GM18951 (cell line): ENCODE measurements at regions not wholly inside any gene's neighbourhood (a gene's known extent, or its start where the extent isn't known, plus 50 kb on each side); places are given as distances from the start of the nearest gene placed in this dataset.

Experiments
- POLR2A ChIP-seq: IDR thresholded peaks from 4 replicates; pipeline ENCODE4 v1.6.1; 2011; ENCODE audit warnings: mild to moderate bottlenecking; ENCODE audit not compliant: insufficient read length, insufficient read depth; ENCODE audit errors: extremely low read depth
- in situ Hi-C: fragments of 300-500 bp; cut with MboI; formaldehyde crosslinking; loops from one replicate; pipeline ENCODE4 v1.12.0; 2022; ENCODE audit warnings: low sequenced_read_pairs, mixed read lengths, inconsistent platforms; ENCODE audit not compliant: unreplicated experiment

- TF ChIP-seq POLR2A, result no peak
- in situ Hi-C loops, result no loop called here
These were observed 100.8 kb upstream of the TPM1 start for GRCh38 chr15:62941699-62942098.

GRCh38 chr15:62942428-62942827 is 100.1 kb upstream of the TPM1 start:
- TF ChIP-seq POLR2A, result no peak
- in situ Hi-C loops, result no loop called here

- no peak for TF ChIP-seq POLR2A
- in situ Hi-C loops, result no loop called here
These were observed 97.5 kb upstream of the TPM1 start for GRCh38 chr15:62945063-62945462.

GRCh38 chr15:62945760-62946159 is 96.8 kb upstream of the TPM1 start:
- TF ChIP-seq POLR2A, result no peak

DNA sequence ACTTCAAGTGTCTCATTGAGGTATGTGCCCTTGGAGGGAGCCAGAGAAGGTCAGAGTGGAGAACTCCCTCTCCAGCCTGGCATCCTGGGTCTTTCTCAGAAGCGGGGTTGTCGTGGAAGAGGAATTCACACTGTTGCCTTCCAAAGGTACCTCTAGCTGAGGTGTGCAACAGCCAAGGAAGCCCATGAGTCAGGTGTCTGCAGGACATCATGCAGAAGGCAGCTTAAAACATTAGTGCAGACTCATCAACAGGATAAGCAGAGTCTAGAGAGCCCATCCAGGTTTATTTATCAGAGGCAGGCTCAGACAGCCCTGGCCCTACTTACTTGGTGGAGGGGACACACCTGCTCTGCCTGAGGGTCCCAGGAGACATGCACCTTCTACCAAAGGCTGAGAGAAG is 95.6 kb upstream of the TPM1 start:
- TF ChIP-seq POLR2A, result no peak
- in situ Hi-C loops, result no loop called here

More at GRCh38 chr15:62945760-62946159, 96.8 kb upstream of the TPM1 start:
- in situ Hi-C loops, result no loop called here

DNA sequence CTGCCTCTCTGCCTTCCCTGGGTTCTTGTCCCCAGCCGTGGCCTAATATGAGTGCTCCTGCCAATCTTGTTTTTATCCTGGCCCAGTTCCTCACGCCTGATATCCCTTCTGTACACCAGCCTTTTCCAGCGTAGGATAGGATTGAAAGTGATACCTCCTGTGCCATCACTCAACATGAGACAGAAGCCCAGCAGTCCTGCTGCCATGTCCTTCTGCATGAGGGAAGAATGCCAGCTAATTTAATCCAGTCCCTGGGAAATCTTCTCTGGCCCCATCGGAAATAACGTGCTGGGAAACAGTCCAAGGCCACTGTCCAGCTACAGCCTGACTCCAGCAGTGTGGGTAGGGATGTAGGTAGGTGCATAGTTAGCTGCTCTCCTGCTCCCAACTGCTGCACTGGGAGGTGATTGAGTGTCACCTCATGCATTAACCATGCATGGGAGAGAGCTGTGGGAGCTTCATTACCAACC is 92.0 kb upstream of the TPM1 start:
- in situ Hi-C loops, result no loop called here
- TF ChIP-seq POLR2A, result no peak

- TF ChIP-seq POLR2A, result no peak
- in situ Hi-C loops, result no loop called here
These were observed 91.1 kb upstream of the TPM1 start for GRCh38 chr15:62951481-62951880.

GRCh38 chr15:62953021-62953420 is 89.5 kb upstream of the TPM1 start:
- in situ Hi-C loops, result no loop called here
- TF ChIP-seq POLR2A, result no peak

- in situ Hi-C loops, result no loop called here
These were observed 89.0 kb upstream of the TPM1 start for GRCh38 chr15:62953496-62954045.

GRCh38 chr15:62957130-62957529 is 85.4 kb upstream of the TPM1 start:
- in situ Hi-C loops, result no loop called here
- TF ChIP-seq POLR2A, result no peak

More at GRCh38 chr15:62953496-62954045, 89.0 kb upstream of the TPM1 start:
- TF ChIP-seq POLR2A, result no peak

GRCh38 chr15:62958528-62959363 is 83.8 kb upstream of the TPM1 start:
- in situ Hi-C loops, result no loop called here
- TF ChIP-seq POLR2A, result no peak

- TF ChIP-seq POLR2A, result no peak
- in situ Hi-C loops, result no loop called here
These were observed 81.4 kb upstream of the TPM1 start for GRCh38 chr15:62961134-62961533.

- TF ChIP-seq POLR2A, result no peak
- in situ Hi-C loops, result no loop called here
These were observed 80.2 kb upstream of the TPM1 start for GRCh38 chr15:62962101-62962995.

GRCh38 chr15:62964251-62964650 is 78.3 kb upstream of the TPM1 start:
- in situ Hi-C loops, result no loop called here
- TF ChIP-seq POLR2A, result no peak
